Left ventricle myocardium inferior (tissue), 1 donor: ENCODE measurements at regions not wholly inside any gene's neighbourhood (a gene's known extent, or its start where the extent isn't known, plus 50 kb on each side); places are given as distances from the start of the nearest gene placed in this dataset.

ENCODE experiments used
- DNase-seq: peaks from one replicate; pipeline ENCODE4 v3.0.0-alpha.2; 2020
- H3K27ac ChIP-seq: fragments of 200-600 bp; replicated peaks from 2 replicates; pipeline ENCODE4 v1.8.0; 2021
- H3K27me3 ChIP-seq: fragments of 200-600 bp; 2 replicates; pipeline ENCODE4 v1.8.0; 2021; ENCODE audit warnings: low read depth
- H3K36me3 ChIP-seq: fragments of 200-600 bp; 2 replicates; pipeline ENCODE4 v1.8.0; 2021
- H3K4me1 ChIP-seq: fragments of 200-600 bp; 2 replicates; pipeline ENCODE4 v1.8.0; 2021
- H3K4me3 ChIP-seq: fragments of 200-600 bp; 2 replicates; pipeline ENCODE4 v1.8.0; 2021; ENCODE audit warnings: mild to moderate bottlenecking, moderate library complexity
- H3K9me3 ChIP-seq: fragments of 200-600 bp; replicated peaks from 2 replicates; pipeline ENCODE4 v1.8.0; 2021
- CTCF ChIP-seq: fragments of 200-600 bp; IDR thresholded peaks from 2 replicates; pipeline ENCODE4 v1.8.0; 2021; ENCODE audit warnings: antibody characterized with exemption, mild to moderate bottlenecking, borderline replicate concordance
- intact Hi-C: fragments of 100-400 bp; cut with micrococcal nuclease; formaldehyde crosslinking; loops from one replicate; pipeline ENCODE4 v1.11.0; 2022
- donor health status: DM: no; HTN: yes; CAD: no; lungs with severe emphysema.

- no peaks in the 10 kb centered on the region for H3K27me3 ChIP-seq
- intact Hi-C loops = no loop called here
- no peak for TF ChIP-seq CTCF
Measured at GRCh38 chr6:97885325-97885724, 602.3 kb upstream of the MMS22L start.

DNA sequence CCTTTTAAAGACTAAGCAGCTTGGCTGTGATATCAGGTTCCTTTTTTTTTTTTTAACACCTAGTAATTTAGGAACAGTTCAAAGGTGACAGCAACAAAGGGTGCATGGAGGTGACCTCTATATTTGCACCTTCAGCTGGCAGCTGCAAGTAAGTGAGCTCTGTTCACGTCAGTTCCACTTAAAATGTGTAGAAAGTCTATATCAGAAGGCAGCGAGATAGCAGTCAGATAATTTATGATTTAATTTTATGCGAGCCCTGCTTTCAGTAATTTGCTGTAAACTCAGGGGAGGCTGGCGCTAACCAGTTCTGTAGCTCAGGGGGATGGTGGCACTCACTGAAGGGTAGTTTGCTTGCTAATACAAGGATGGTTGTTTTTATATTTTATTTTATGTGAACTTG, 602.8 kb upstream of the MMS22L start:
- no peaks in the 10 kb centered on the region for H3K9me3 ChIP-seq
- DNase-seq = no peak
- H3K4me3 ChIP-seq = no peak overlapping the region
- H3K36me3 ChIP-seq = no peaks in the 10 kb centered on the region
- no peaks in the 10 kb centered on the region for H3K27me3 ChIP-seq
- no peak overlapping the region for H3K27ac ChIP-seq
- no peaks in the 10 kb centered on the region for H3K4me1 ChIP-seq
- intact Hi-C loops = no loop called here
- TF ChIP-seq CTCF = no peak

More at GRCh38 chr6:97885325-97885724, 602.3 kb upstream of the MMS22L start:
- Histone ChIP-seq H3K36me3 (no peaks in the 10 kb centered on the region), H3K27ac (no peak overlapping the region), H3K4me3 (no peak overlapping the region), H3K9me3 (no peaks in the 10 kb centered on the region), H3K4me1 (no peaks in the 10 kb centered on the region)
- no peak for DNase-seq

DNA sequence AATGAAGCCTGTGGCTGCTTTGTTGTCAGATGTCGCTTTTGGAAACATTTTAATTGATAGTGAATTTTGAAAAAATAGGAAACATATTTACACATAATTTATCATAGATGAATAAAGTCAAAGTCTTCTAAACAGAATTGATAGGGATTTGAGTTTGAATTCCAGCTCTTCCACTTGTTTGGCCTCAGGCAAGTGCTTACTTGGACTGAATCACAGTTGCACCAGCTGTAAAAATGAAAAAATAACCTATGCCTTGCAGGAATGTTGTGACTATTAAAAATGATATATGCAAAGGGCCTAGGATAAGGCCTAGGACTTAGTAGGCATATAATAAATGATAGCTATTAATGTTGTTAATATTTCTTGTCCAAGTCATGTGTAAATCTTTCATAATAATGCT, 618.5 kb upstream of the MMS22L start:
- Histone ChIP-seq H3K4me3 (no peak overlapping the region), H3K27ac (no peak overlapping the region), H3K27me3 (no peaks in the 10 kb centered on the region), H3K9me3 (peaks cover 3% of the 10 kb centered on the region), H3K36me3 (no peaks in the 10 kb centered on the region), H3K4me1 (no peaks in the 10 kb centered on the region)
- no peak for TF ChIP-seq CTCF
- no peak for DNase-seq
- intact Hi-C loops = no loop called here

- intact Hi-C loops = no loop called here
- H3K27me3 ChIP-seq = no peaks in the 10 kb centered on the region
- no peak overlapping the region for H3K27ac ChIP-seq
- no peaks in the 10 kb centered on the region for H3K4me1 ChIP-seq
- peaks cover 9% of the 10 kb centered on the region for H3K9me3 ChIP-seq
- no peaks in the 10 kb centered on the region for H3K36me3 ChIP-seq
- H3K4me3 ChIP-seq = no peak overlapping the region
- no peak for TF ChIP-seq CTCF
- DNase-seq = no peak
Measured at GRCh38 chr6:97909380-97909779, 626.4 kb upstream of the MMS22L start.

DNA sequence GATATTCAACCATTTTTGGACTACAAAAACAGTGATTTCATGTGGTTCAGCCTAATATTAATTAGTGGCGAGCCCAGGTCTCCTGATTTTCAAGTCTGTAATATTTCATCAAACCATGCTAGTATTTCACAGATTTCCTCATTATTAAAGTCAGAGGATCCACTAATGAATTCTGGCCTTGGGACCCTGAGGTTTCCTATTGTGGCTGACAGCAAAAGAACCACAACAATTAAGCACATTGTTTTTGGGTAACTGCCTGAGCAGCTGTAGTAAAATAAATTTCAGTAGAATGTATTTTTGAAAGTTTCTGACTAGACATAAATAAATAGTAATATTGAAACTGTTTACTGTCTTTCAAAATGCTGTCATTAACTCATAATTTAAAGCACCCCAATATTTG, 630.7 kb upstream of the MMS22L start:
- H3K36me3 ChIP-seq = no peaks in the 10 kb centered on the region
- TF ChIP-seq CTCF = no peak
- H3K4me3 ChIP-seq = no peak overlapping the region
- H3K27me3 ChIP-seq = no peaks in the 10 kb centered on the region
- no peak for DNase-seq
- no peaks in the 10 kb centered on the region for H3K4me1 ChIP-seq
- H3K9me3 ChIP-seq = no peaks in the 10 kb centered on the region
- intact Hi-C loops = no loop called here
- no peak overlapping the region for H3K27ac ChIP-seq

DNA sequence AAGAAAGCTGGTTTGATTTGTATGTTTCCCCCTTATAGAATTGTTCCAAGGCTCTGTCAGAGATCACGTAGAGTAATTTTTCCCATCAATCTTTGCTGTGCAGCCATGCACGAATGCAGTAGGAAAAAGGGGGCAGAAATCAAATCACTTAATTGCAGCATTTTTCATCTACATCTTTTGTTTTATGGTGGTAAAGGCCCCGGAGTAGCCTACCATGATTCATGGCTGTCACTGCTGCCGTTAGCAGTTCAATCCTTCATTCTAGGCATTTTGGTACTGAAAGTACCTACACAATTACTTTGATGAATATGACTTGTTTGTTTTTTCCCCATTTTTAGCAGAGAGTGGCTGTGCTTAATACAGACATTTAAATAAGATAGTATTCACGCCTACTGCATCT, 631.9 kb upstream of the MMS22L start:
- H3K4me1 ChIP-seq = no peaks in the 10 kb centered on the region
- H3K36me3 ChIP-seq = no peaks in the 10 kb centered on the region
- no peak for TF ChIP-seq CTCF
- intact Hi-C loops = no loop called here
- no peaks in the 10 kb centered on the region for H3K27me3 ChIP-seq
- DNase-seq = no peak
- H3K4me3 ChIP-seq = no peak overlapping the region
- no peaks in the 10 kb centered on the region for H3K9me3 ChIP-seq
- no peak overlapping the region for H3K27ac ChIP-seq
